ENCODE measurements at regions not wholly inside any gene's neighbourhood (a gene's known extent, or its start where the extent isn't known, plus 50 kb on each side); places are given as distances from the start of the nearest gene placed in this dataset.

DNA sequence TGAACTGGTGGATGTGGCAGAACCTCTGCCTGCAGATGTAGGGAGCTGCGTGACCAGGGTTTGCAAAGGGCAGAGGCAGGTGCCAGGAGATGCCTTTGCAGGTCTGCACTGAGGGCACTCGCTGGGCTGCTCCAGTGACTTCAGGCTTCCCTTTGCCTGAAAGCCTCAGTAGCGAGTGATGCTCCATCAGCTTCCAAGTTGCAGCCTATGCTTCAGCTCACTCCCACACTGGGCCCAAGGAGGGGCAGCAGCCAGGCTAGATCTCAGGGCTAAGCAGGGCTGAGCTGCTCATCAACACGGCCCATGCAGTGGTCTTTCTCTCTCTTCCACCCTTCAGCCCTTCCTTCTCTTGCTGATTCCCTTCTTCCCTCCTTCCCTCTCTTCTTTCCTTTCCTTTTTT is 78.3 kb upstream of the RGMA start:
- Histone ChIP-seq H3K9me3 (replicated peaks; ENCODE audit: control insufficient read depth, insufficient read depth, low read length) (no peaks in the 10 kb centered on the region), H2AFZ (ENCODE audit: control insufficient read depth, low read depth, low read length) (no peak overlapping the region), H3K27me3 (replicated peaks in 1 of 2; ENCODE audit: control insufficient read depth in 2 of 2, insufficient read depth in 2 of 2, low read length in 1 of 2) (peaks cover 4 to 5% of the 10 kb centered on the region in 2 experiments; a peak in 3 of 4 replicates), H4K20me1 (ENCODE audit: control insufficient read depth, insufficient read depth) (no peaks in the 10 kb centered on the region), H3K27ac (ENCODE audit: control insufficient read depth, insufficient read depth) (no peak overlapping the region), H3K4me1 (ENCODE audit: control insufficient read depth, insufficient read depth, low read length) (no peaks in the 10 kb centered on the region), H3K4me3 (no peak overlapping the region), H3K36me3 (ENCODE audit: control insufficient read depth in 2 of 2, insufficient read depth in 2 of 2, low read length in 1 of 2) (no peaks in the 10 kb centered on the region), H3K79me2 (ENCODE audit: control insufficient read depth, insufficient read depth, low read length) (no peaks in the 10 kb centered on the region), H3K9ac (ENCODE audit: control insufficient read depth, insufficient read depth, low read length) (no peak overlapping the region), H3K4me2 (ENCODE audit: control insufficient read depth, insufficient read depth) (no peak overlapping the region)
- RAD21 ChIA-PET (ENCODE audit: unreplicated experiment): no interaction called here
- SMC1A ChIA-PET (ENCODE audit: uncharacterized antibody, unreplicated experiment): no interaction called here
- no peak for TF ChIP-seq ATF7 (IDR thresholded peaks at IDR 0.05; ENCODE audit: low read depth)
- no peak for TF ChIP-seq GABPA (IDR thresholded peaks at IDR 0.05; ENCODE audit: low read depth)
- TF ChIP-seq HDAC2 (IDR thresholded peaks at IDR 0.05): no peak
- TF ChIP-seq MYC (IDR thresholded peaks at IDR 0.05; ENCODE audit: insufficient read depth, insufficient read length, insufficient replicate concordance, low read length, severe bottlenecking): no peak
- TF ChIP-seq, protein P1, sequence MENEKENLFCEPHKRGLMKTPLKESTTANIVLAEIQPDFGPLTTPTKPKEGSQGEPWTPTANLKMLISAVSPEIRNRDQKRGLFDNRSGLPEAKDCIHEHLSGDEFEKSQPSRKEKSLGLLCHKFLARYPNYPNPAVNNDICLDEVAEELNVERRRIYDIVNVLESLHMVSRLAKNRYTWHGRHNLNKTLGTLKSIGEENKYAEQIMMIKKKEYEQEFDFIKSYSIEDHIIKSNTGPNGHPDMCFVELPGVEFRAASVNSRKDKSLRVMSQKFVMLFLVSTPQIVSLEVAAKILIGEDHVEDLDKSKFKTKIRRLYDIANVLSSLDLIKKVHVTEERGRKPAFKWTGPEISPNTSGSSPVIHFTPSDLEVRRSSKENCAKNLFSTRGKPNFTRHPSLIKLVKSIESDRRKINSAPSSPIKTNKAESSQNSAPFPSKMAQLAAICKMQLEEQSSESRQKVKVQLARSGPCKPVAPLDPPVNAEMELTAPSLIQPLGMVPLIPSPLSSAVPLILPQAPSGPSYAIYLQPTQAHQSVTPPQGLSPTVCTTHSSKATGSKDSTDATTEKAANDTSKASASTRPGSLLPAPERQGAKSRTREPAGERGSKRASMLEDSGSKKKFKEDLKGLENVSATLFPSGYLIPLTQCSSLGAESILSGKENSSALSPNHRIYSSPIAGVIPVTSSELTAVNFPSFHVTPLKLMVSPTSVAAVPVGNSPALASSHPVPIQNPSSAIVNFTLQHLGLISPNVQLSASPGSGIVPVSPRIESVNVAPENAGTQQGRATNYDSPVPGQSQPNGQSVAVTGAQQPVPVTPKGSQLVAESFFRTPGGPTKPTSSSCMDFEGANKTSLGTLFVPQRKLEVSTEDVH (IDR thresholded peaks at IDR 0.05; ENCODE audit: low read depth, partially characterized antibody): no peak
- no peak for TF ChIP-seq CHD2 (IDR thresholded peaks at IDR 0.05; ENCODE audit: borderline replicate concordance, low read depth, low read length)
- TF ChIP-seq TCF3 (IDR thresholded peaks at IDR 0.05; ENCODE audit: borderline replicate concordance, insufficient read depth, low read depth, low read length): no peak
- TF ChIP-seq TCF7 (IDR thresholded peaks at IDR 0.05; ENCODE audit: borderline replicate concordance): no peak
- no peak for TF ChIP-seq NFIC (IDR thresholded peaks at IDR 0.05; ENCODE audit: low read depth, low read length)
- TF ChIP-seq, protein P2, sequence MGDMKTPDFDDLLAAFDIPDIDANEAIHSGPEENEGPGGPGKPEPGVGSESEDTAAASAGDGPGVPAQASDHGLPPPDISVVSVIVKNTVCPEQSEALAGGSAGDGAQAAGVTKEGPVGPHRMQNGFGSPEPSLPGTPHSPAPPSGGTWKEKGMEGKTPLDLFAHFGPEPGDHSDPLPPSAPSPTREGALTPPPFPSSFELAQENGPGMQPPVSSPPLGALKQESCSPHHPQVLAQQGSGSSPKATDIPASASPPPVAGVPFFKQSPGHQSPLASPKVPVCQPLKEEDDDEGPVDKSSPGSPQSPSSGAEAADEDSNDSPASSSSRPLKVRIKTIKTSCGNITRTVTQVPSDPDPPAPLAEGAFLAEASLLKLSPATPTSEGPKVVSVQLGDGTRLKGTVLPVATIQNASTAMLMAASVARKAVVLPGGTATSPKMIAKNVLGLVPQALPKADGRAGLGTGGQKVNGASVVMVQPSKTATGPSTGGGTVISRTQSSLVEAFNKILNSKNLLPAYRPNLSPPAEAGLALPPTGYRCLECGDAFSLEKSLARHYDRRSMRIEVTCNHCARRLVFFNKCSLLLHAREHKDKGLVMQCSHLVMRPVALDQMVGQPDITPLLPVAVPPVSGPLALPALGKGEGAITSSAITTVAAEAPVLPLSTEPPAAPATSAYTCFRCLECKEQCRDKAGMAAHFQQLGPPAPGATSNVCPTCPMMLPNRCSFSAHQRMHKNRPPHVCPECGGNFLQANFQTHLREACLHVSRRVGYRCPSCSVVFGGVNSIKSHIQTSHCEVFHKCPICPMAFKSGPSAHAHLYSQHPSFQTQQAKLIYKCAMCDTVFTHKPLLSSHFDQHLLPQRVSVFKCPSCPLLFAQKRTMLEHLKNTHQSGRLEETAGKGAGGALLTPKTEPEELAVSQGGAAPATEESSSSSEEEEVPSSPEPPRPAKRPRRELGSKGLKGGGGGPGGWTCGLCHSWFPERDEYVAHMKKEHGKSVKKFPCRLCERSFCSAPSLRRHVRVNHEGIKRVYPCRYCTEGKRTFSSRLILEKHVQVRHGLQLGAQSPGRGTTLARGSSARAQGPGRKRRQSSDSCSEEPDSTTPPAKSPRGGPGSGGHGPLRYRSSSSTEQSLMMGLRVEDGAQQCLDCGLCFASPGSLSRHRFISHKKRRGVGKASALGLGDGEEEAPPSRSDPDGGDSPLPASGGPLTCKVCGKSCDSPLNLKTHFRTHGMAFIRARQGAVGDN (IDR thresholded peaks at IDR 0.05): no peak
- TF ChIP-seq NFYB (IDR thresholded peaks at IDR 0.05; ENCODE audit: insufficient read depth, low read depth, low read length): no peak
- no peak for TF ChIP-seq RBBP5 (conservative IDR thresholded peaks at IDR 0.05)
- no peak for TF ChIP-seq CHD4 (IDR thresholded peaks at IDR 0.05)
- TF ChIP-seq ZNF274 (IDR thresholded peaks at IDR 0.05; ENCODE audit: insufficient read depth, insufficient read length): no peak
- no peak for TF ChIP-seq TBL1XR1 (IDR thresholded peaks at IDR 0.05; ENCODE audit: low read depth, low read length)
- TF ChIP-seq MYB (IDR thresholded peaks at IDR 0.05; ENCODE audit: borderline replicate concordance, low read depth, low read length): no peak
- no peak for TF ChIP-seq BRCA1 (IDR thresholded peaks at IDR 0.05; ENCODE audit: low read depth, low read length)
- no peak for TF ChIP-seq RELA (IDR thresholded peaks at IDR 0.05; ENCODE audit: borderline replicate concordance, partially characterized antibody)
- TF ChIP-seq SMARCA5 (IDR thresholded peaks at IDR 0.05): no peak
- CTCF ChIA-PET: no interaction called here
- POLR2A ChIA-PET: interaction anchor here (0.6 kb wide), 1 partner anchor 889 kb away, joined by 4 read pairs; no protein-coding TSS in a partner anchor
- intact Hi-C loops (cut with micrococcal nuclease; ENCODE audit: unreplicated experiment) (no loop called here), in situ Hi-C loops (cut with MboI) (no loop called here)
- FAIRE-seq: no peak
- BruUV-seq (replicated peaks): no TSS peak
- 20% methylated on average over 4 of the region's 4 CpGs for WGBS (ENCODE audit: insufficient coverage, insufficient replicate concordance, low lambda C conversion rate, missing lambda C conversion rate)
- no peak for ATAC-seq
- DNase-seq (ENCODE audit: low read depth, low spot score): no peak

Measured in GM12878 (cell line).